B cell (primary cell): ENCODE measurements at regions not wholly inside any gene's neighbourhood (a gene's known extent, or its start where the extent isn't known, plus 50 kb on each side); places are given as distances from the start of the nearest gene placed in this dataset.

ENCODE experiments used
- ATAC-seq: fragments of 200-7000 bp; cut with Tn5 transposase; one replicate; pipeline ENCODE4 v1.10.0; 2021; ENCODE audit warnings: low read depth, mild to moderate bottlenecking, moderate number of reproducible peaks, moderate library complexity
- CTCF ChIA-PET: fragments of 350-600 bp; sonication (Branson Sonifier 250); formaldehyde crosslinking; loops from one replicate; lab custom pipeline; 2021; ENCODE audit warnings: antibody characterized with exemption, inconsistent platforms; lab: Charles Lee
- POLR2A ChIA-PET: fragments of 350-600 bp; sonication (Branson Sonifier 250); formaldehyde crosslinking; loops from one replicate; lab custom pipeline; 2021; ENCODE audit warnings: antibody characterized with exemption; lab: Charles Lee
- DNase-seq: peaks from one replicate; pipeline ENCODE4 v3.0.0; 2013
- H2AFZ ChIP-seq: 2 replicates; pipeline ENCODE4 v1.6.1; 2012; ENCODE audit warnings: mild to moderate bottlenecking, low read depth, low read length; ENCODE audit not compliant: insufficient read depth, poor library complexity, severe bottlenecking
- H3K27ac ChIP-seq, 2 donors: 1 replicate in 1 of 2; 2 replicates in 1 of 2; pipeline ENCODE4 v1.5.1; 2012 to 2013; ENCODE audit warnings: low read length in 2 of 2, mild to moderate bottlenecking in 2 of 2, moderate library complexity in 1 of 2
- H3K27me3 ChIP-seq, 4 experiments: fragments of 200-600 bp in 1 of 4; sonication (generic) in 1 of 4; replicated peaks in 1 of 4; 1 replicate in 2 of 4; 2 replicates in 2 of 4; pipeline versions ENCODE4 v1.6.1 to v1.7.0; 2013 to 2016; ENCODE audit warnings: low read length in 3 of 4, mild to moderate bottlenecking in 2 of 4, mixed read lengths in 1 of 4, moderate library complexity in 1 of 4; ENCODE audit not compliant: insufficient read depth in 4 of 4, control insufficient read depth in 3 of 4; ENCODE audit errors: control extremely low read depth in 1 of 4
- H3K36me3 ChIP-seq, 2 experiments: replicated peaks in 1 of 2; 1 replicate in 1 of 2; 2 replicates in 1 of 2; pipeline versions ENCODE4 v1.6.1 to v1.7.1; 2013; ENCODE audit warnings: low read length in 1 of 2; ENCODE audit not compliant: insufficient read depth in 2 of 2, control insufficient read depth in 1 of 2; ENCODE audit errors: control extremely low read depth in 1 of 2, extremely low read depth in 1 of 2
- H3K4me1 ChIP-seq, 2 donors: fragments of 200-600 bp in 1 of 2; sonication (generic) in 1 of 2; 1 replicate in 1 of 2; 2 replicates in 1 of 2; pipeline versions ENCODE4 v1.5.1 to v1.6.1; 2013 to 2017; ENCODE audit warnings: low read length in 2 of 2; ENCODE audit not compliant: control insufficient read depth in 2 of 2, insufficient read depth in 2 of 2
- H3K4me2 ChIP-seq: replicated peaks from 2 replicates; pipeline ENCODE3; 2012; ENCODE audit warnings: mild to moderate bottlenecking, low read depth, low read length; ENCODE audit not compliant: poor library complexity, severe bottlenecking
- H3K4me3 ChIP-seq, 5 experiments: fragments of 200-600 bp in 1 of 5; sonication (generic) in 1 of 5; 1 replicate in 3 of 5; 2 replicates in 2 of 5; pipeline versions ENCODE4 v1.5.1 to v1.7.0; 2011 to 2016; ENCODE audit warnings: low read length in 4 of 5, mild to moderate bottlenecking in 4 of 5, low read depth in 2 of 5, control low read depth in 1 of 5, moderate library complexity in 1 of 5; ENCODE audit not compliant: insufficient read depth in 1 of 5; ENCODE audit errors: control extremely low read depth in 1 of 5, extremely low read depth in 1 of 5
- H3K79me2 ChIP-seq: fragments of 200-600 bp; sonication (generic); one replicate; pipeline ENCODE4 v1.6.0; 2016; ENCODE audit warnings: low read length; ENCODE audit not compliant: control insufficient read depth, insufficient read depth
- H3K9ac ChIP-seq: fragments of 200-600 bp; sonication (generic); 2 replicates; pipeline ENCODE4 v1.6.1; 2017; ENCODE audit warnings: mild to moderate bottlenecking, low read length, moderate library complexity
- H3K9me3 ChIP-seq, 3 donors: one replicate each; pipeline versions ENCODE4 v1.6.1 to v1.7.1; 2013; ENCODE audit warnings: low read length in 2 of 3; ENCODE audit not compliant: control insufficient read depth in 2 of 3, insufficient read depth in 1 of 3; ENCODE audit errors: control extremely low read depth in 1 of 3
- H4K20me1 ChIP-seq: 2 replicates; pipeline ENCODE4 v1.6.0; 2012; ENCODE audit warnings: mild to moderate bottlenecking, low read length; ENCODE audit not compliant: insufficient read depth, control insufficient read depth, poor library complexity, severe bottlenecking
- H3K27ac Mint-ChIP-seq: one replicate; pipeline ENCODE4 v1.8.0; 2021; ENCODE audit warnings: mixed read lengths
- H3K27me3 Mint-ChIP-seq: one replicate; pipeline ENCODE4 v1.8.0; 2021; ENCODE audit warnings: mixed read lengths
- H3K4me1 Mint-ChIP-seq: one replicate; pipeline ENCODE4 v1.8.0; 2021; ENCODE audit warnings: mixed read lengths
- H3K4me3 Mint-ChIP-seq: one replicate; pipeline ENCODE4 v1.8.0; 2021; ENCODE audit warnings: mixed read lengths
- H3K9me3 Mint-ChIP-seq: one replicate; pipeline ENCODE4 v1.8.0; 2022; ENCODE audit warnings: mixed read lengths; ENCODE audit not compliant: insufficient read depth
- EZH2 ChIP-seq: IDR thresholded peaks from 2 replicates; pipeline ENCODE4 v1.6.1; 2012; ENCODE audit warnings: borderline replicate concordance, low read depth, mild to moderate bottlenecking, moderate library complexity, low read length; ENCODE audit not compliant: insufficient read depth, poor library complexity, severe bottlenecking
- WGBS: methylation state at CpG from one replicate; pipeline ENCODE4 v1.1.5; 2013; ENCODE audit warnings: missing lambda C conversion rate; ENCODE audit not compliant: insufficient coverage; 5-methylcytosine and 5-hydroxymethylcytosine counted together
- intact Hi-C: fragments of 100-400 bp; cut with micrococcal nuclease; formaldehyde crosslinking; loops from one replicate; pipeline ENCODE4 v1.10.0; 2022
- TF ChIP-seq, protein P1 (sequence below): fragments of 200-600 bp; IDR thresholded peaks from one replicate; pipeline ENCODE4 v1.8.0; 2022; ENCODE audit warnings: antibody characterized with exemption, mild to moderate bottlenecking

DNA sequence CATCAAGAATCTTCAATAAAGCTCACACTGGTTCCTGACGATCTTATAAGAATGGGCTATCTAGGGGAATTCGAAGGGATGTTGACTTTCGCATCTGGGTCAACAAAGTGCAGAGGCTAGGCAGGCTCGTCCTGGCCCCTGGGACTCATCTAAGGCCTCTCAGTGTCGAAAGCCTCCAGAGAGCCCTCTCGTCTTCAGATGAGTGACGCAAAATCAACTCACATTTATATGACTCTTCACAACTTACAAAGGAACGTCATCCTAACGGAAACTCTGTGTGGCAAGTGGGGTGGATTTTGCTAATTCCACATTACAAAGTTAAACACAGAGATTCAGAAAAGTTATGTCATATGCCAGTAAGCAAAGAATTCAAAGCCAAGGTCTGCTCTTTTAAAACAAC, 270.5 kb upstream of the EXOC2 start:
- Mint-ChIP-seq H3K4me3 (no peak overlapping the region), H3K27me3 (peaks cover 29% of the 10 kb centered on the region), H3K27ac (no peak overlapping the region), H3K4me1 (no peaks in the 10 kb centered on the region), H3K9me3 (no peaks in the 10 kb centered on the region)
- CTCF ChIA-PET = no interaction called here
- DNase-seq (no peak), ATAC-seq (no peak)
- POLR2A ChIA-PET = no interaction called here
- 94% methylated on average over 5 of the region's 9 CpGs for WGBS
- TF ChIP-seq, protein P1, sequence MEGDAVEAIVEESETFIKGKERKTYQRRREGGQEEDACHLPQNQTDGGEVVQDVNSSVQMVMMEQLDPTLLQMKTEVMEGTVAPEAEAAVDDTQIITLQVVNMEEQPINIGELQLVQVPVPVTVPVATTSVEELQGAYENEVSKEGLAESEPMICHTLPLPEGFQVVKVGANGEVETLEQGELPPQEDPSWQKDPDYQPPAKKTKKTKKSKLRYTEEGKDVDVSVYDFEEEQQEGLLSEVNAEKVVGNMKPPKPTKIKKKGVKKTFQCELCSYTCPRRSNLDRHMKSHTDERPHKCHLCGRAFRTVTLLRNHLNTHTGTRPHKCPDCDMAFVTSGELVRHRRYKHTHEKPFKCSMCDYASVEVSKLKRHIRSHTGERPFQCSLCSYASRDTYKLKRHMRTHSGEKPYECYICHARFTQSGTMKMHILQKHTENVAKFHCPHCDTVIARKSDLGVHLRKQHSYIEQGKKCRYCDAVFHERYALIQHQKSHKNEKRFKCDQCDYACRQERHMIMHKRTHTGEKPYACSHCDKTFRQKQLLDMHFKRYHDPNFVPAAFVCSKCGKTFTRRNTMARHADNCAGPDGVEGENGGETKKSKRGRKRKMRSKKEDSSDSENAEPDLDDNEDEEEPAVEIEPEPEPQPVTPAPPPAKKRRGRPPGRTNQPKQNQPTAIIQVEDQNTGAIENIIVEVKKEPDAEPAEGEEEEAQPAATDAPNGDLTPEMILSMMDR = no peak
- no peaks in the 10 kb centered on the region for H3K9me3 ChIP-seq
- H3K79me2 ChIP-seq = no peaks in the 10 kb centered on the region
- H3K9ac ChIP-seq = no peak overlapping the region
- peaks cover 0 to 20% (median 0%) of the 10 kb centered on the region in 4 experiments for H3K27me3 ChIP-seq
- intact Hi-C loops = no loop called here
- no peaks in the 10 kb centered on the region for H3K4me1 ChIP-seq
- no peaks in the 10 kb centered on the region for H4K20me1 ChIP-seq
- no peak overlapping the region for H2AFZ ChIP-seq
- no peak overlapping the region for H3K4me3 ChIP-seq
- H3K27ac ChIP-seq = no peak overlapping the region
- no peaks in the 10 kb centered on the region for H3K36me3 ChIP-seq
- H3K4me2 ChIP-seq = no peak overlapping the region

DNA sequence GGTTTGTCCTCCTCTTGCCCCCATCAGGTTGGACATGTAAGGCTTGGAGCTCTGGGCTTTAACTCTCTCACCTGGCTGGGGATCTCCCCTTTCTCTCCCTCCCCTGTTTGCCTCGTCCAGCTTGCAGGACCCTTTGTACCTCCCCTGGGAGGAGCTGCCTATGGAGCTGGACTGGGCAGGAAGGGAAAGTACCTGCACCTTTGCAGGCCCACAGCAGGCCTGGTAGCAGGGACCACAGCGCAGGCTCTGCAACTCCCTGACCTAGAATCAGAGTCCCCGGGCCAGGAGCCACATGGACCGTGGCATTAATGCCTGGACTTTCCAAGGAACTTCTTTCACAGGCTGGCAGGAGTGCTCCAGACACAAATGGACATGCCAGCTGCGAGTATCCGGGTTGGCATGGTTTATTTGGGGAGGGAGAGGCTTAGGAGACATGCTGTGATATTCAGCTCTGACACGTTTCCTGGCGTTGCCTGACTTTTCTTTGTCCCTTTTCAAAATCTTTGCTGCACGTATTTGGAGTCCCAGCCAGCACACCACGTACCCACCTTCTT, 268.5 kb upstream of the EXOC2 start:
- POLR2A ChIA-PET = no interaction called here
- Mint-ChIP-seq H3K27me3 (peaks cover 27% of the 10 kb centered on the region), H3K4me3 (no peak overlapping the region), H3K27ac (no peak overlapping the region), H3K9me3 (no peaks in the 10 kb centered on the region), H3K4me1 (no peaks in the 10 kb centered on the region)
- intact Hi-C loops = no loop called here
- H3K79me2 ChIP-seq = no peaks in the 10 kb centered on the region
- TF ChIP-seq EZH2 = no peak
- TF ChIP-seq, protein P1 = no peak
- no peaks in the 10 kb centered on the region for H3K36me3 ChIP-seq
- no peak overlapping the region for H3K27ac ChIP-seq
- ATAC-seq = no peak
- no peaks in the 10 kb centered on the region for H3K4me1 ChIP-seq
- H4K20me1 ChIP-seq = no peaks in the 10 kb centered on the region
- no peak overlapping the region for H3K4me2 ChIP-seq
- no peak overlapping the region for H2AFZ ChIP-seq
- H3K9me3 ChIP-seq = peaks cover 0 to 2% (median 0%) of the 10 kb centered on the region in 3 donors
- peaks cover 0 to 20% (median 0%) of the 10 kb centered on the region in 4 experiments for H3K27me3 ChIP-seq
- H3K9ac ChIP-seq = no peak overlapping the region
- no peak overlapping the region for H3K4me3 ChIP-seq
- CTCF ChIA-PET = no interaction called here
- WGBS = 68% methylated on average over 9 of the region's 10 CpGs
- no peak for DNase-seq
